Right cardiac atrium (tissue), 5 donors: ENCODE measurements at regions not wholly inside any gene's neighbourhood (a gene's known extent, or its start where the extent isn't known, plus 50 kb on each side); places are given as distances from the start of the nearest gene placed in this dataset.
"Not testable (repeated sequence)": the region's sequence is repeated elsewhere in the genome, so short reads cannot be mapped to it uniquely, and the experiment has no call there.

Experiments
- ATAC-seq, 2 donors: fragments of 200-7000 bp; cut with Tn5 transposase; one replicate each; pipeline versions ENCODE4 v1.8.0 to v1.9.1; 2020; ENCODE audit warnings: moderate library complexity in 2 of 2, mild to moderate bottlenecking in 1 of 2
- DNase-seq, 3 donors: peaks; one replicate each; pipeline ENCODE4 v3.0.0-alpha.2; 2020
- H3K27ac ChIP-seq: one replicate; pipeline ENCODE4 v1.5.1; 2013; ENCODE audit warnings: mild to moderate bottlenecking, low read length, control low read depth, moderate library complexity
- H3K27me3 ChIP-seq: one replicate; pipeline ENCODE4 v1.6.1; 2013; ENCODE audit not compliant: control insufficient read depth, insufficient read depth
- H3K4me1 ChIP-seq: one replicate; pipeline ENCODE4 v1.6.1; 2013; ENCODE audit warnings: low read length; ENCODE audit not compliant: control insufficient read depth, insufficient read depth
- H3K4me3 ChIP-seq: one replicate; pipeline ENCODE4 v1.5.1; 2013; ENCODE audit warnings: low read length, control low read depth
- H3K9me3 ChIP-seq: one replicate; pipeline ENCODE4 v1.6.1; 2013; ENCODE audit warnings: low read length; ENCODE audit not compliant: control insufficient read depth
- WGBS: extraction: QIAGEN DNeasy Blood & Tissue Kit; methylation state at CpG from one replicate; pipeline ENCODE4 v1.1.7; 2013; 5-methylcytosine and 5-hydroxymethylcytosine counted together
- intact Hi-C, 4 donors: fragments of 100-400 bp; cut with DNase I; formaldehyde crosslinking; loops; one replicate each; pipeline versions ENCODE4 v1.11.0 to v1.14.0; 2022 to 2023
- donor health status: healthy with polysubstance abuse.
- donor health status: DM: no; HTN: yes; CAD: no.
- donor health status: DM: no; HTN: no; CAD: no.
- donor health status: DM: no; HTN: yes; CAD: no; lungs with severe emphysema.
- donor health status: DM: yes; HTN: yes; CAD: no.

DNA sequence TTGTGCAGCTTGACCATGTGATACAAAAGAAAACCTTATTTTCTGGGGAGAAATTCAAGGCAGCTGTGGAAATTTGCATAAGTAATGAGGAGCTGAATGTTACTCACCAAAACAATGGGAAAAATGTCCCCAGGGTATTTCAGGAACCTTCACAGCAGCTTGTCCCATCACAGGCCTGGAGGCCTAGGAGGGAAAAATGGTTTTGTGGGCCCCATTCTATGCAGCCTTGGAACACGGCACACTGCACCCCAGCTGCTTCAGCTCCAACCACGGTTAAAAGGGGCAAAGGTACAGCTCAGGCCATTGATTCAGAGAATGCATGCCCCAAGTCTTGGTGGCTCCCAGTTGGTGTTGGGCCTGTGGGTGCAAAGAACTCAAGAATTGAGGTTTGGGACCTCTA is 216.1 kb downstream of the MAGEE1 start:
- 22% methylated on average over 2 of the region's 2 CpGs for WGBS
- H3K27ac ChIP-seq = no peak overlapping the region
- no peak for ATAC-seq

GRCh38 chrX:76651369-76651768 is 223.9 kb downstream of the MAGEE1 start:
- H3K4me3 ChIP-seq, DNase-seq, H3K27ac ChIP-seq, H3K27me3 ChIP-seq, H3K9me3 ChIP-seq, ATAC-seq, intact Hi-C loops, H3K4me1 ChIP-seq: not testable (repeated sequence)
- WGBS = 44% methylated on average over 3 of the region's 3 CpGs

More for the DNA sequence above, 216.1 kb downstream of the MAGEE1 start:
- DNase-seq = no peak
- no peak overlapping the region for H3K4me3 ChIP-seq
- intact Hi-C loops = no loop called here
- H3K4me1 ChIP-seq = no peaks in the 10 kb centered on the region
- H3K9me3 ChIP-seq = no peaks in the 10 kb centered on the region
- H3K27me3 ChIP-seq = no peaks in the 10 kb centered on the region

GRCh38 chrX:76657499-76657898 is 230.0 kb downstream of the MAGEE1 start:
- H3K27me3 ChIP-seq = no peaks in the 10 kb centered on the region
- H3K4me1 ChIP-seq = no peaks in the 10 kb centered on the region
- H3K4me3 ChIP-seq = no peak overlapping the region
- DNase-seq (no peak), ATAC-seq (no peak)
- H3K9me3 ChIP-seq = no peaks in the 10 kb centered on the region
- intact Hi-C loops = no loop called here
- no peak overlapping the region for H3K27ac ChIP-seq
